ENCODE measurements at regions not wholly inside any gene's neighbourhood (a gene's known extent, or its start where the extent isn't known, plus 50 kb on each side); places are given as distances from the start of the nearest gene placed in this dataset.

GRCh38 chr3:25355998-25356397 lies 72.1 kb upstream of the RARB start:
- TF ChIP-seq FOSB (CRISPR knock-in tag; IDR thresholded peaks at IDR 0.05) (no peak), TFCP2L1 (CRISPR knock-in tag; IDR thresholded peaks at IDR 0.05) (no peak), REST (IDR thresholded peaks at IDR 0.05) (no peak), KDM5A (IDR thresholded peaks at IDR 0.05) (no peak), CTCF (IDR thresholded peaks at IDR 0.05) (no peak), POLR2A (IDR thresholded peaks at IDR 0.05; ENCODE audit: low read length) (no peak), ESRRA (IDR thresholded peaks at IDR 0.05; ENCODE audit: borderline replicate concordance, low read length) (no peak), USF2 (IDR thresholded peaks at IDR 0.05) (no peak), RAD21 (conservative IDR thresholded peaks at IDR 0.05 in 1 of 2, IDR thresholded peaks at IDR 0.05 in 1 of 2) (no peak), MYC (IDR thresholded peaks at IDR 0.05; ENCODE audit: borderline replicate concordance, low read length) (no peak), EP300 (IDR thresholded peaks at IDR 0.05) (no peak)
